Epithelial cell of esophagus (primary cell): ENCODE measurements at regions not wholly inside any gene's neighbourhood (a gene's known extent, or its start where the extent isn't known, plus 50 kb on each side); places are given as distances from the start of the nearest gene placed in this dataset.

Experiments
- DNase-seq: peaks from one replicate; pipeline ENCODE4 v3.0.0; 2010; ENCODE audit warnings: low read depth
- H3K4me3 ChIP-seq: 2 replicates; pipeline ENCODE4 v1.5.1; 2011; ENCODE audit warnings: mild to moderate bottlenecking, low read length, control low read depth
- CTCF ChIP-seq: IDR thresholded peaks from 2 replicates; pipeline ENCODE4 v1.5.1; 2011; ENCODE audit warnings: low read depth, mild to moderate bottlenecking, low read length, control low read depth, inconsistent platforms; ENCODE audit not compliant: insufficient read depth; ENCODE audit errors: missing control alignments

DNA sequence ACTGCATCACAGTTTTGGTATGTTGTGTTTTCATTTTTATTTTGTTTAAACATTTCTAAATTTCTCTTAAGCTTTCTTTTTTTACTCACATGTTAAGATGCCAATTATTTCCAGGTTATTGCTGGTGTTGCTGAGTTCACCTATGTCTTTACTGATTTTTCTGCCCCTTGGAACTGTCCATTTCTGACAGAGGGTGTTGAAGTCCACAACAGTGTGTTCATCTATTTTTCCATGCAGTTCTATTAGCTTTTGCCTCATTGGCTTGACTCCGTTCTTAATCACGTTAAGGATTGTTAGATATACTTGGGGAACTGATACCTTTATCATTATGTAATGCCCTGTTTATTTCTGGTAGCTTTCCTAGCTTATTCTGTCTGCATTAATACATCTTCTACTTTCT is 158.0 kb upstream of the TCERG1L start:
- TF ChIP-seq CTCF = no peak
- no peak for DNase-seq
- H3K4me3 ChIP-seq = no peak overlapping the region

DNA sequence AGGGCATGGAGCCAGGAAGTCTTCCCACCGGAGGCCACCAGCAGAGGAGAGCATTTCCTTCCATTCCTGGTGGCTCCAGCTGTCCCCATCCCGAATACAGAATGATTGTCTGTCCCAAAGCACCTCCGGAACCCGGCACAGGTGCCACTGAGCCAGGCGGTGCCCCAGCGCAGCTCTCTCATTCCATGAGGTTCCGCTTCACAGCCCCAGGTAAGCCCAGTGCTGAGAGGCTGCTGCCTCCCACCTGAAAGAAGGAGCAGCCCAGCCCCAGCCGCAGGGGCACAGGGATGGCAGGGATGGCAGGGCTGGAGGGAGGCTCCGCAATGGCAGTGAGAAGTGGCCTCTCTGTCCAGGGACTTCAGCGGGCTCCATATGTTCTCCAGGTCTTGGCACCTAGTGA is 162.1 kb upstream of the TCERG1L start:
- no peak for DNase-seq
- H3K4me3 ChIP-seq = no peak overlapping the region
- TF ChIP-seq CTCF = no peak

- H3K4me3 ChIP-seq = no peak overlapping the region
- TF ChIP-seq CTCF = no peak
- DNase-seq = no peak
Observed at GRCh38 chr10:131474416-131474815, 162.9 kb upstream of the TCERG1L start.

GRCh38 chr10:131475043-131475442 is 163.5 kb upstream of the TCERG1L start:
- no peak for DNase-seq
- H3K4me3 ChIP-seq = no peak overlapping the region
- no peak for TF ChIP-seq CTCF

DNA sequence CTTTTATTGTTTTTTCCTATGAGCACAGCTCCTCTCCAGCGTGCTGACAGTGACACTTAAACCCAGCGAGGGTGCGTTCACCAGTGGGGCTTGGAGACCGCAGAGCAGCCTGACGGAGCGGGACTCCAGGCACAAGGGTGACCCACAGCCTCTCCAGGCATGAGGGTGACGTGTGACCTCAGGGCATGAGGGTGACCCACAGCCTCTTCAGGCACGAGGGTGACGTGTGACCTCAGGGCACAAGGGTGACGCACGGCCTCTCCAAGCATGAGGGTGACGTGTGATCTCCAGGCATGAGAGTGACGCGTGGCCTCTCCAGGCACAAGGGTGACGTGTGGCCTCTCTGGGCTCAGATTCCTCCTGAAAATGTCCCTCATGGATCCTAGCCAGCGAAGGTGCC is 164.3 kb upstream of the TCERG1L start:
- no peak for DNase-seq

DNA sequence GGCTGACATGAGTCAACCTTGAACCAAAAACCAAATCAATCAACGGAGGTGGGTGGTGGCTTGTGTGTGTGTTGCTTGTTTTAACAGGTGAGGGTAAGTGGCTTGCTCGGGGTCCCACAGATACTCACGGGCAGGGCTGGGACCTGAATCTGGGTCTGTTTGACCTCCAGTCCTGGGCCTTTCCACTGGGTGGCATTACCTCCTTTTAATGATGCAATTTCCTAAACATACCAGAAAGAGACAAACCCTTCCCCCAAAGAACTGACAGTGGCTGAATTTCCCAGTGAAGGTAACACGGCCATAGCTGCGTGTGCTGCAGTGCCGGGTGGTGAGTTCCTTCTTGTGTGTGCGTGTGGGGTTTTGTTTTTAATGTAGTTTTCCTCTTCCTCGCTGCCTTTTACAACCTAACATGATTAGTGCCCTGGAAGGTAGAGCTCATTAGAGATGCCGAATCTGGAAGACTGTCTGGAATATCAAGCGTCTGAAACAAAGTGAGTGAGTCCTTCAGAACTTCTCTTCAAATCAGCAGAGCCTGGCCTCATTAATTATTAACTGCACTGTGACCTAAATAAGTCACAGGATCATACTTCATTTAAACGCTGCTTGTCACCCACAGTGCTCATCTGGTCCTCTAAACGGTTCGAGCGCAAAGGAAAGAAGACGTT is 166.1 kb upstream of the TCERG1L start:
- no peak overlapping the region for H3K4me3 ChIP-seq
- TF ChIP-seq CTCF = no peak
- DNase-seq = no peak

More for the DNA sequence above, 164.3 kb upstream of the TCERG1L start:
- no peak for TF ChIP-seq CTCF
- no peak overlapping the region for H3K4me3 ChIP-seq

DNA sequence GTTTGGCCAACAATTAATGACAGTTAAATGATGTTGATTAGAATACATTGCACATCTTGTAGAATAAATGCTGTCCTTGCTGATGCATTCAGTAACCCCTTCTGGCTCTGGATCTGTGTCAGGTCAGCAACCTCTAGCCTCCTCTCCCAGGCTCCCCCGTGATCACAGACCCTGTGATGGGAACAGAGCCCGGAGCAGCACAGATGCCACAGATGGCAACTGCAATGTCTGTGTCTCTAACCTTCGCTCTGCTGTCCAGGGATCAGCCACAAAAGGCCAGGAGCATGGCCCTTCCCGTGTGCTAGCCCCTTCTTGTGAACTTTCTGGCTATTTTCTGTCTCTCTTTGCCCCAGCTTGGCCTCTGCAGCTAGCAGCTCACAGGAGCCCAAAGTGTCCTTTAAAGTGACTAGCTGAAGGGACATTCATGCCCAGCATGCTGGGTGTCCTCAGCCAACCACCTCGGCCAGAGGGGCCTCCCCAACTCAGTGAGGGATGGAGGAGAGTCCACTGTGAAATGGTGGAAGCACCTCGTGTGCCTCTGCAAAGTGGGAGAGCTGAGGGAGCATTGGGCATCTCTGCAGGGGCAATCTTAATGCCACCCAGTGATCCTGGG is 167.0 kb upstream of the TCERG1L start:
- TF ChIP-seq CTCF = no peak
- DNase-seq = no peak
- no peak overlapping the region for H3K4me3 ChIP-seq
